Osteoblast (primary cell): ENCODE measurements at regions not wholly inside any gene's neighbourhood (a gene's known extent, or its start where the extent isn't known, plus 50 kb on each side); places are given as distances from the start of the nearest gene placed in this dataset.

ENCODE experiments used
- DNase-seq: peaks from one replicate; pipeline ENCODE4 v3.0.0; 2011; ENCODE audit warnings: low spot score, mixed read lengths; ENCODE audit not compliant: insufficient read length; ENCODE audit errors: missing footprints
- H2AFZ ChIP-seq: 2 replicates; pipeline ENCODE4 v1.6.0; 2011; ENCODE audit warnings: mild to moderate bottlenecking, low read length
- H3K27ac ChIP-seq: 2 replicates; pipeline ENCODE4 v1.5.1; 2011; ENCODE audit warnings: mild to moderate bottlenecking, low read depth, low read length, moderate library complexity
- H3K27me3 ChIP-seq: 2 replicates; pipeline ENCODE4 v1.6.0; 2012; ENCODE audit warnings: mild to moderate bottlenecking, control low read depth, inconsistent platforms, low read length, moderate library complexity; ENCODE audit not compliant: insufficient read depth
- H3K36me3 ChIP-seq: 2 replicates; pipeline ENCODE4 v1.5.1; 2011; ENCODE audit warnings: mild to moderate bottlenecking, low read length, control low read depth, moderate library complexity; ENCODE audit not compliant: insufficient read depth
- H3K4me1 ChIP-seq: 2 replicates; pipeline ENCODE4 v1.5.1; 2011; ENCODE audit warnings: mild to moderate bottlenecking, low read length, control low read depth, moderate library complexity; ENCODE audit not compliant: insufficient read depth
- H3K4me2 ChIP-seq: 2 replicates; pipeline ENCODE4 v1.6.0; 2011; ENCODE audit warnings: mild to moderate bottlenecking, low read length; ENCODE audit not compliant: insufficient read depth
- H3K4me3 ChIP-seq: fragments of 200-600 bp; sonication (generic); 3 replicates; pipeline ENCODE4 v1.5.1; 2012; ENCODE audit warnings: mild to moderate bottlenecking, low read length, inconsistent platforms; ENCODE audit not compliant: insufficient read depth
- H3K79me2 ChIP-seq: 2 replicates; pipeline ENCODE4 v1.6.0; 2012; ENCODE audit warnings: mild to moderate bottlenecking, low read length, control low read depth, inconsistent platforms; ENCODE audit not compliant: insufficient read depth
- H3K9me3 ChIP-seq: 2 replicates; pipeline ENCODE4 v1.5.1; 2011; ENCODE audit warnings: low read depth, low read length, control low read depth
- H4K20me1 ChIP-seq: 2 replicates; pipeline ENCODE4 v1.6.0; 2012; ENCODE audit warnings: mild to moderate bottlenecking, low read length, control low read depth; ENCODE audit not compliant: insufficient read depth
- CTCF ChIP-seq: IDR thresholded peaks from 2 replicates; pipeline ENCODE4 v1.5.1; 2011; ENCODE audit warnings: mild to moderate bottlenecking, low read depth, low read length, moderate library complexity; ENCODE audit errors: extremely low read depth

- Histone ChIP-seq H3K4me3 (no peak overlapping the region), H3K27me3 (no peaks in the 10 kb centered on the region), H4K20me1 (no peaks in the 10 kb centered on the region), H3K9me3 (no peaks in the 10 kb centered on the region), H2AFZ (peak overlapping the region; percentile 37), H3K4me1 (peaks cover 25% of the 10 kb centered on the region), H3K4me2 (no peak overlapping the region), H3K79me2 (no peaks in the 10 kb centered on the region), H3K27ac (peak overlapping the region; percentile 36), H3K36me3 (no peaks in the 10 kb centered on the region)
- no peak for TF ChIP-seq CTCF
- no peak for DNase-seq
Observed at GRCh38 chrX:150203248-150203645, 159.9 kb upstream of the MAMLD1 start.

- Histone ChIP-seq H3K4me3 (no peak overlapping the region), H3K36me3 (no peaks in the 10 kb centered on the region), H3K4me1 (peaks cover 15% of the 10 kb centered on the region), H3K4me2 (no peak overlapping the region), H3K9me3 (no peaks in the 10 kb centered on the region), H3K27me3 (no peaks in the 10 kb centered on the region), H2AFZ (no peak overlapping the region), H4K20me1 (no peaks in the 10 kb centered on the region), H3K27ac (no peak overlapping the region), H3K79me2 (no peaks in the 10 kb centered on the region)
- no peak for DNase-seq
- TF ChIP-seq CTCF: peak; percentile 3
Observed at GRCh38 chrX:150205011-150205410, 158.1 kb upstream of the MAMLD1 start.

GRCh38 chrX:150207733-150208132, 155.4 kb upstream of the MAMLD1 start:
- H3K4me2 ChIP-seq: no peak overlapping the region
- H2AFZ ChIP-seq: no peak overlapping the region
- no peaks in the 10 kb centered on the region for H3K27me3 ChIP-seq
- no peak for TF ChIP-seq CTCF
- no peaks in the 10 kb centered on the region for H3K36me3 ChIP-seq
- no peaks in the 10 kb centered on the region for H3K9me3 ChIP-seq
- H3K27ac ChIP-seq: no peak overlapping the region
- no peak for DNase-seq
- H4K20me1 ChIP-seq: no peaks in the 10 kb centered on the region
- peaks cover 6% of the 10 kb centered on the region for H3K4me1 ChIP-seq
- no peak overlapping the region for H3K4me3 ChIP-seq
- H3K79me2 ChIP-seq: no peaks in the 10 kb centered on the region

- no peaks in the 10 kb centered on the region for H3K79me2 ChIP-seq
- no peak overlapping the region for H3K4me3 ChIP-seq
- no peak for TF ChIP-seq CTCF
- H3K4me1 ChIP-seq: peaks cover 9% of the 10 kb centered on the region
- H3K36me3 ChIP-seq: no peaks in the 10 kb centered on the region
- H3K27me3 ChIP-seq: no peaks in the 10 kb centered on the region
- H2AFZ ChIP-seq: no peak overlapping the region
- no peak overlapping the region for H3K27ac ChIP-seq
- H4K20me1 ChIP-seq: no peaks in the 10 kb centered on the region
- no peaks in the 10 kb centered on the region for H3K9me3 ChIP-seq
- DNase-seq: no peak
- no peak overlapping the region for H3K4me2 ChIP-seq
Observed at GRCh38 chrX:150211988-150212387, 151.1 kb upstream of the MAMLD1 start.
